Hepatocyte (in vitro differentiated cells): ENCODE measurements at regions not wholly inside any gene's neighbourhood (a gene's known extent, or its start where the extent isn't known, plus 50 kb on each side); places are given as distances from the start of the nearest gene placed in this dataset.

Experiments used
- DNase-seq: peaks from one replicate; pipeline ENCODE4 v3.0.0-alpha.2; 2016; ENCODE audit warnings: low spot score
- H2AFZ ChIP-seq: fragments of 200-600 bp; sonication (generic); 2 replicates; pipeline ENCODE4 v1.6.0; 2016; ENCODE audit warnings: antibody characterized with exemption, mild to moderate bottlenecking
- H3K27ac ChIP-seq: fragments of 200-600 bp; sonication (generic); 2 replicates; pipeline ENCODE4 v1.5.1; 2016; ENCODE audit warnings: mild to moderate bottlenecking
- H3K27me3 ChIP-seq: fragments of 200-600 bp; sonication (generic); 2 replicates; pipeline ENCODE4 v1.6.1; 2016
- H3K36me3 ChIP-seq: fragments of 200-600 bp; sonication (generic); replicated peaks from 2 replicates; pipeline ENCODE4 v1.5.1; 2016; ENCODE audit warnings: low read depth; ENCODE audit not compliant: insufficient read depth
- H3K4me1 ChIP-seq: fragments of 200-600 bp; sonication (generic); 2 replicates; pipeline ENCODE4 v1.5.1; 2016; ENCODE audit warnings: mild to moderate bottlenecking, moderate library complexity; ENCODE audit not compliant: insufficient read depth
- H3K4me2 ChIP-seq: fragments of 200-600 bp; sonication (generic); 2 replicates; pipeline ENCODE4 v1.6.0; 2016
- H3K4me3 ChIP-seq: fragments of 200-600 bp; sonication (generic); 2 replicates; pipeline ENCODE4 v1.5.1; 2016; ENCODE audit warnings: mild to moderate bottlenecking
- H3K79me2 ChIP-seq: fragments of 200-600 bp; sonication (generic); 2 replicates; pipeline ENCODE4 v1.6.0; 2017; ENCODE audit warnings: mild to moderate bottlenecking
- H3K9me2 ChIP-seq: fragments of 200-600 bp; sonication (generic); replicated peaks from 2 replicates; pipeline ENCODE4 v1.6.0; 2017; ENCODE audit warnings: mild to moderate bottlenecking; ENCODE audit not compliant: insufficient read depth
- H3K9me3 ChIP-seq: fragments of 200-600 bp; sonication (generic); 2 replicates; pipeline ENCODE4 v1.5.1; 2016; ENCODE audit warnings: low read depth, mild to moderate bottlenecking
- H4K20me1 ChIP-seq: fragments of 200-600 bp; sonication (generic); 2 replicates; pipeline ENCODE4 v1.6.0; 2016; ENCODE audit warnings: mild to moderate bottlenecking; ENCODE audit not compliant: insufficient read depth, poor library complexity, severe bottlenecking
- CTCF ChIP-seq: fragments of 200-600 bp; sonication (generic); IDR thresholded peaks from 2 replicates; pipeline ENCODE4 v1.5.1; 2016; ENCODE audit warnings: antibody characterized with exemption, mild to moderate bottlenecking; ENCODE audit not compliant: poor library complexity
- EZH2 ChIP-seq: fragments of 200-600 bp; sonication (generic); IDR thresholded peaks from 2 replicates; pipeline ENCODE4 v1.6.1; 2016; ENCODE audit warnings: antibody characterized with exemption, mild to moderate bottlenecking, borderline replicate concordance
- EZH2phosphoT487 ChIP-seq: fragments of 200-600 bp; sonication (generic); IDR thresholded peaks from one replicate; pipeline ENCODE4 v1.6.1; 2018; ENCODE audit warnings: antibody characterized with exemption, mild to moderate bottlenecking, low read depth, moderate library complexity; ENCODE audit not compliant: unreplicated experiment, severe bottlenecking
- WGBS: methylation state at CpG from one replicate; pipeline ENCODE4 v1.1.6; 2016; ENCODE audit warnings: low lambda C conversion rate; ENCODE audit errors: missing lambda C conversion rate; 5-methylcytosine and 5-hydroxymethylcytosine counted together

DNA sequence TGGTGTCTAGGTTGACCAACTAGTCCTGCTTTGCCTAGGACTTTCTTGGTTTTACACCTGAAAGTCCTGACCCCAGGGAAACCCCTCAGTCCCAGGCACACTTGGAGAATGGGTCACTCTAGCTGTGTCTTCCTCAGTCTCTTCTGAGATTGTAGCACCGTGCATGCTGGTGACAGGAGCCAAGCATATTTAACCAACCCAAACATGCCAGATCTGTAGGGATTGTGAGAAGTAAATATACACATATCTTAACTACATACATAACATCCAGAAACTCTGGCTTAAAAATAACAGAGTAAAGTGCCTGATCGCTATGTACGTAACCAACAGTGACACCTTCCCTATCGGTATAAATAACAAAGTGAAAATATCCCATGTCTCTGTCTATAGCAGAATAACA, 158.1 kb downstream of the HAPSTR1 start:
- no peaks in the 10 kb centered on the region for H3K9me3 ChIP-seq
- H4K20me1 ChIP-seq: no peaks in the 10 kb centered on the region
- H3K27ac ChIP-seq: no peak overlapping the region
- TF ChIP-seq EZH2 (no peak), EZH2phosphoT487 (no peak), CTCF (no peak)
- H3K36me3 ChIP-seq: no peaks in the 10 kb centered on the region
- H3K4me1 ChIP-seq: no peaks in the 10 kb centered on the region
- no peaks in the 10 kb centered on the region for H3K27me3 ChIP-seq
- no peaks in the 10 kb centered on the region for H3K79me2 ChIP-seq
- DNase-seq: no peak
- no peaks in the 10 kb centered on the region for H3K9me2 ChIP-seq
- no peak overlapping the region for H3K4me2 ChIP-seq
- WGBS: 78% methylated on average over 4 of the region's 4 CpGs
- H3K4me3 ChIP-seq: no peak overlapping the region
- no peak overlapping the region for H2AFZ ChIP-seq

DNA sequence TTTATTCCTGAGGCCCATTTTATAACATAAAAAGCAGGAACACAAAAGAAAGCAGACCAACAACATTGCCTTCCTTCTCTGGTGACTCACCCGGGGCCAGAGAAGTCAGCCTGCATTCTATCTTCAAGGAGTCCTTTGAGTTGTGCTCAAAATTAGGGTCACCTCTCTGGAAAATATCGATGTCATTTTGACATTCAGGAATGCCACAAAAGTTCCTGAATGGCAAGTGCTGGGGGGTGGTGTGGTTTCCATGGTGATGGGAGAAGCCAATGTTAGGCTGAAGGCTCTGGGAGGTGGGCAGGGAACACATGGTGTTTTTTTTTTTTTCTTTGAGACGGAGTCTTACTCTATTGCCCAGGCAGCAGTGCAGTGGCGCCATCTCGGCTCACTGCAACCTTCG, 159.6 kb downstream of the HAPSTR1 start:
- no peak overlapping the region for H2AFZ ChIP-seq
- DNase-seq: no peak
- TF ChIP-seq EZH2: no peak
- 74% methylated on average over 6 of the region's 6 CpGs for WGBS
- no peaks in the 10 kb centered on the region for H3K27me3 ChIP-seq
- no peaks in the 10 kb centered on the region for H3K9me3 ChIP-seq
- H3K27ac ChIP-seq: no peak overlapping the region
- no peaks in the 10 kb centered on the region for H3K79me2 ChIP-seq
- H3K9me2 ChIP-seq: no peaks in the 10 kb centered on the region
- no peaks in the 10 kb centered on the region for H3K36me3 ChIP-seq
- no peaks in the 10 kb centered on the region for H4K20me1 ChIP-seq
- H3K4me1 ChIP-seq: no peaks in the 10 kb centered on the region
- H3K4me3 ChIP-seq: no peak overlapping the region
- H3K4me2 ChIP-seq: no peak overlapping the region

DNA sequence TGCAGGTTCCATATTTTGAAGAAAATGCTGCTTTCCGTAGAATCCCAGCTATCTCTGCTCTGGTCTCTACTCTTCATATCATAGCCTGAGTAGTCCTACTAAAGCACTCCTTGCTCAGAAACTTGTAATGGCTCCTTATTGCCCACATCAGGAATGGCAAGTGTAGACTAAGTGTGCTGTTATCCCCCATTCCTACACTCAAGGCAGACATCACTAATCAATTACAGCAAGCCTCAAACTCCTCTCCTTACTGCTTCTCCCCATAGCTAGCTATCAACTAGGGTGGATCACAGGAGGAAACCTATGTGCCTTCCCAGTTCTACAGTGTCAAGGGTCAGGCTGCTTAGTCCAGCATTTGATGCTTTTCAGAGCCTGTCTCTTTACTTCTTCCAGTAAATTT, 163.4 kb downstream of the HAPSTR1 start:
- H3K4me2 ChIP-seq: no peak overlapping the region
- H3K27me3 ChIP-seq: no peaks in the 10 kb centered on the region
- no peaks in the 10 kb centered on the region for H3K9me3 ChIP-seq
- no peak for DNase-seq
- H3K4me1 ChIP-seq: no peaks in the 10 kb centered on the region
- TF ChIP-seq EZH2: no peak
- no peak for TF ChIP-seq EZH2phosphoT487
- no peaks in the 10 kb centered on the region for H3K36me3 ChIP-seq
- no peak overlapping the region for H2AFZ ChIP-seq
- no peaks in the 10 kb centered on the region for H3K79me2 ChIP-seq
- H3K4me3 ChIP-seq: no peak overlapping the region
- H4K20me1 ChIP-seq: no peaks in the 10 kb centered on the region
- WGBS: 100% methylated on average over 1 of the region's 1 CpG
- no peak overlapping the region for H3K27ac ChIP-seq
- H3K9me2 ChIP-seq: no peaks in the 10 kb centered on the region

DNA sequence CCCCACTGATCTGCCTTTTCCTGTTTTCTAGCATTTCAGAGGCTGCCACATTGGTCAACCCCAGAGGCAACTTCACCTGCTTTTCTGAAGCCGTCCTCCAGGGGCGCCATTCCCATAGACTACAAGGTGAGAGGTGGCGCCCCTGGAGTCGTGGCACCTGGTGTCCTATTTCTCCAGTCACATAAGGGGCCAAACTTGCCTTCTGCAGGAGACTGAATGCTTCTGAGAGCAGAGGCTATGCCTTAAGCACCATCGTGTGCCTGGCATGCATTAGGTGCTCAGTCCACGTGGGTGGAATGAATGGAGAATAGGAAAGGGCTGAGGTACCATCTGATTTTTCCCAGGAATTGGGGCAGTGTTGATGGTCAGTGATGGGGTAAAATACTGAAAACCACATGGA, 164.8 kb downstream of the HAPSTR1 start:
- no peaks in the 10 kb centered on the region for H3K9me3 ChIP-seq
- H3K27ac ChIP-seq: no peak overlapping the region
- H3K79me2 ChIP-seq: no peaks in the 10 kb centered on the region
- H4K20me1 ChIP-seq: no peaks in the 10 kb centered on the region
- H3K4me2 ChIP-seq: no peak overlapping the region
- DNase-seq: peak; percentile 46
- H3K9me2 ChIP-seq: no peaks in the 10 kb centered on the region
- H2AFZ ChIP-seq: no peak overlapping the region
- H3K27me3 ChIP-seq: no peaks in the 10 kb centered on the region
- H3K4me3 ChIP-seq: no peak overlapping the region
- no peaks in the 10 kb centered on the region for H3K4me1 ChIP-seq
- TF ChIP-seq EZH2 (no peak), CTCF (peak; percentile 42)
- H3K36me3 ChIP-seq: no peaks in the 10 kb centered on the region
- WGBS: 23% methylated on average over 6 of the region's 6 CpGs

DNA sequence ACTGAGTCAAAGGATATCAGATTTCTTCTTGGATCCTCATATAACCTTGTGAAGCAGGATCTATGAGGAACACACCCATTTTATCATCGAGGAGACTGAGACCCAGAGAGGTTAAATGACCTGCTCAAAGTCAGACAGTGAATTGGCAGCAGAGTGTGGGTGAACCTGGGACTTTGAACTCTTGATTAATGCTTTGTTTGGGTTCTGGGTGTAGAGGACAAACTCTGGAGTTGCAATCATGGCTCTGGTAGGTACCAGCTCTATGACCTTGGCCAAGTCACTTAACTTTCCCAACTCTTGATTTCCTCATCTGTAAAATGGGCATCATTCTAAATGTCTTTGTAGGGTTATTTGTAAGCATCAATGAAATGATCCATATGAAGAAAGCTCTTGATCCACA, 166.4 kb downstream of the HAPSTR1 start:
- WGBS: 85% methylated on average over 1 of the region's 1 CpG
- no peaks in the 10 kb centered on the region for H3K79me2 ChIP-seq
- H3K9me3 ChIP-seq: no peaks in the 10 kb centered on the region
- H2AFZ ChIP-seq: no peak overlapping the region
- DNase-seq: no peak
- no peaks in the 10 kb centered on the region for H4K20me1 ChIP-seq
- TF ChIP-seq EZH2: no peak
- TF ChIP-seq CTCF: no peak
- TF ChIP-seq EZH2phosphoT487: no peak
- H3K27me3 ChIP-seq: no peaks in the 10 kb centered on the region
- H3K4me2 ChIP-seq: no peak overlapping the region
- no peaks in the 10 kb centered on the region for H3K36me3 ChIP-seq
- H3K4me3 ChIP-seq: no peak overlapping the region
- no peaks in the 10 kb centered on the region for H3K9me2 ChIP-seq
- no peaks in the 10 kb centered on the region for H3K4me1 ChIP-seq
- no peak overlapping the region for H3K27ac ChIP-seq
